Breast epithelium (tissue), 3 donors: ENCODE measurements at regions not wholly inside any gene's neighbourhood (a gene's known extent, or its start where the extent isn't known, plus 50 kb on each side); places are given as distances from the start of the nearest gene placed in this dataset.

Experiments
- CTCF ChIP-seq, 3 donors: fragments of 450-650 bp; IDR thresholded peaks; one replicate each; pipeline ENCODE4 v1.5.1; 2016 to 2017; ENCODE audit warnings: antibody characterized with exemption in 3 of 3, mild to moderate bottlenecking in 3 of 3, moderate library complexity in 3 of 3
- POLR2A ChIP-seq: fragments of 450-650 bp; IDR thresholded peaks from one replicate; pipeline ENCODE4 v1.6.1; 2016; ENCODE audit warnings: antibody characterized with exemption, mild to moderate bottlenecking, moderate library complexity
- POLR2AphosphoS5 ChIP-seq, 3 donors: sonication (generic); formaldehyde crosslinking; IDR thresholded peaks; one replicate each; pipeline ENCODE4 v1.6.1; 2017; ENCODE audit warnings: antibody characterized with exemption in 3 of 3

- TF ChIP-seq CTCF (IDR thresholded peaks at IDR 0.05) (no peak), POLR2AphosphoS5 (IDR thresholded peaks at IDR 0.05) (no peak), POLR2A (no peak)
These were observed 128.0 kb downstream of the NDUFA12 start for GRCh38 chr12:94875525-94875924.
